ENCODE measurements at regions not wholly inside any gene's neighbourhood (a gene's known extent, or its start where the extent isn't known, plus 50 kb on each side); places are given as distances from the start of the nearest gene placed in this dataset.
"Not testable (repeated sequence)": the region's sequence is repeated elsewhere in the genome, so short reads cannot be mapped to it uniquely, and the experiment has no call there.

- H3K27me3 ChIP-seq, result no peaks in the 10 kb centered on the region
- H3K27ac ChIP-seq, result no peak overlapping the region
- H3K27ac Mint-ChIP-seq, result no peak overlapping the region
- H3K9me3 ChIP-seq (ENCODE audit: low read depth), result no peaks in the 10 kb centered on the region
- H3F3A ChIP-seq (ENCODE audit: low read depth), result no peaks in the 10 kb centered on the region
- no peak for TF ChIP-seq EZH2phosphoT487 (IDR thresholded peaks at IDR 0.05)
- no peak for TF ChIP-seq EZH2 (IDR thresholded peaks at IDR 0.05)
- no peak for TF ChIP-seq CTCF (IDR thresholded peaks at IDR 0.05)
- H3K36me3 ChIP-seq, result no peaks in the 10 kb centered on the region
- DNase-seq (ENCODE audit: low spot score), result no peak
- no peaks in the 10 kb centered on the region for H4K20me1 ChIP-seq (ENCODE audit: low read depth)
- H3K4me3 ChIP-seq, result no peak overlapping the region
- H3K4me3 Mint-ChIP-seq, result no peak overlapping the region
- H3K9me3 Mint-ChIP-seq, result no peaks in the 10 kb centered on the region
- H3K4me2 ChIP-seq, result no peak overlapping the region
- H3K79me2 ChIP-seq (ENCODE audit: low read depth), result no peaks in the 10 kb centered on the region
- H3K27me3 Mint-ChIP-seq (ENCODE audit: insufficient read depth, low read depth), result no peaks in the 10 kb centered on the region
- no peaks in the 10 kb centered on the region for H3K36me3 Mint-ChIP-seq
- no peaks in the 10 kb centered on the region for H3K4me1 ChIP-seq
- no peak overlapping the region for H3K9ac ChIP-seq
- H3K4me1 Mint-ChIP-seq, result no peaks in the 10 kb centered on the region
- peak overlapping the region; percentile 13 for H2AFZ ChIP-seq (replicated peaks)
These were observed 87.0 kb upstream of the CEP162 start for GRCh38 chr6:84314377-84314898.

GRCh38 chr6:84309336-84309735 is 81.9 kb upstream of the CEP162 start:
- Mint-ChIP-seq H3K4me3 (no peak overlapping the region), H3K27me3 (ENCODE audit: insufficient read depth, low read depth) (no peaks in the 10 kb centered on the region), H3K9me3 (no peaks in the 10 kb centered on the region), H3K27ac (no peak overlapping the region), H3K36me3 (no peaks in the 10 kb centered on the region), H3K4me1 (no peaks in the 10 kb centered on the region)
- H3K36me3 ChIP-seq, result no peaks in the 10 kb centered on the region
- no peaks in the 10 kb centered on the region for H3F3A ChIP-seq (ENCODE audit: low read depth)
- TF ChIP-seq CTCF (IDR thresholded peaks at IDR 0.05) (no peak), EZH2 (IDR thresholded peaks at IDR 0.05) (no peak), EZH2phosphoT487 (IDR thresholded peaks at IDR 0.05) (no peak)
- H3K27ac ChIP-seq, result no peak overlapping the region
- no peak overlapping the region for H3K4me3 ChIP-seq
- no peaks in the 10 kb centered on the region for H3K79me2 ChIP-seq (ENCODE audit: low read depth)
- no peaks in the 10 kb centered on the region for H4K20me1 ChIP-seq (ENCODE audit: low read depth)
- DNase-seq (ENCODE audit: low spot score), result no peak
- H3K4me1 ChIP-seq, result no peaks in the 10 kb centered on the region
- H3K9me3 ChIP-seq (ENCODE audit: low read depth), result no peaks in the 10 kb centered on the region
- no peak overlapping the region for H3K9ac ChIP-seq
- H2AFZ ChIP-seq (replicated peaks), result peak overlapping the region; percentile 18
- H3K4me2 ChIP-seq, result no peak overlapping the region
- no peaks in the 10 kb centered on the region for H3K27me3 ChIP-seq

- H3K27me3 ChIP-seq, result no peaks in the 10 kb centered on the region
- H3K9me3 ChIP-seq (ENCODE audit: low read depth), result no peaks in the 10 kb centered on the region
- H2AFZ ChIP-seq (replicated peaks), result no peak overlapping the region
- no peaks in the 10 kb centered on the region for H3K79me2 ChIP-seq (ENCODE audit: low read depth)
- no peak for DNase-seq (ENCODE audit: low spot score)
- Mint-ChIP-seq H3K27me3 (ENCODE audit: insufficient read depth, low read depth) (no peaks in the 10 kb centered on the region), H3K4me3 (no peak overlapping the region), H3K36me3 (no peaks in the 10 kb centered on the region), H3K9me3 (no peaks in the 10 kb centered on the region), H3K4me1 (no peaks in the 10 kb centered on the region), H3K27ac (no peak overlapping the region)
- no peaks in the 10 kb centered on the region for H3F3A ChIP-seq (ENCODE audit: low read depth)
- no peak overlapping the region for H3K4me3 ChIP-seq
- H3K4me2 ChIP-seq, result no peak overlapping the region
- no peaks in the 10 kb centered on the region for H3K36me3 ChIP-seq
- H4K20me1 ChIP-seq (ENCODE audit: low read depth), result no peaks in the 10 kb centered on the region
- H3K27ac ChIP-seq, result no peak overlapping the region
- no peak for TF ChIP-seq EZH2phosphoT487 (IDR thresholded peaks at IDR 0.05)
- TF ChIP-seq CTCF (IDR thresholded peaks at IDR 0.05), result no peak
- TF ChIP-seq EZH2 (IDR thresholded peaks at IDR 0.05), result no peak
- H3K9ac ChIP-seq, result no peak overlapping the region
- H3K4me1 ChIP-seq, result no peaks in the 10 kb centered on the region
These were observed 77.4 kb upstream of the CEP162 start for GRCh38 chr6:84304881-84305280.

GRCh38 chr6:84291033-84291432 is 63.6 kb upstream of the CEP162 start:
- H3K36me3 ChIP-seq, result not testable (repeated sequence)

More at GRCh38 chr6:84291033-84291432, 63.6 kb upstream of the CEP162 start:
- DNase-seq (ENCODE audit: low spot score); H3K27me3 ChIP-seq; H3K79me2 ChIP-seq (ENCODE audit: low read depth); H3K27ac Mint-ChIP-seq; H3K4me1 ChIP-seq; H3K4me1 Mint-ChIP-seq; H3K9ac ChIP-seq; H3K4me3 Mint-ChIP-seq; H3K4me2 ChIP-seq; H3F3A ChIP-seq (ENCODE audit: low read depth); H4K20me1 ChIP-seq (ENCODE audit: low read depth); H3K4me3 ChIP-seq; H3K27ac ChIP-seq; H3K9me3 ChIP-seq (ENCODE audit: low read depth); H3K27me3 Mint-ChIP-seq (ENCODE audit: insufficient read depth, low read depth); H3K36me3 Mint-ChIP-seq; H2AFZ ChIP-seq (replicated peaks): not testable (repeated sequence)
- H3K9me3 Mint-ChIP-seq, result peaks cover 15% of the 10 kb centered on the region

All from neural progenitor cell (in vitro differentiated cells).